GM19035 (cell line): ENCODE measurements at regions not wholly inside any gene's neighbourhood (a gene's known extent, or its start where the extent isn't known, plus 50 kb on each side); places are given as distances from the start of the nearest gene placed in this dataset.
"Not testable (repeated sequence)": the region's sequence is repeated elsewhere in the genome, so short reads cannot be mapped to it uniquely, and the experiment has no call there.

Experiments used
- ATAC-seq: cut with Tn5 transposase; IDR thresholded peaks from one replicate; pipeline ENCODE4 v1.9.1; 2021; ENCODE audit not compliant: unreplicated experiment

- ATAC-seq = no peak
Observed at GRCh38 chr4:55028196-55028595, 97.2 kb downstream of the KDR start.

DNA sequence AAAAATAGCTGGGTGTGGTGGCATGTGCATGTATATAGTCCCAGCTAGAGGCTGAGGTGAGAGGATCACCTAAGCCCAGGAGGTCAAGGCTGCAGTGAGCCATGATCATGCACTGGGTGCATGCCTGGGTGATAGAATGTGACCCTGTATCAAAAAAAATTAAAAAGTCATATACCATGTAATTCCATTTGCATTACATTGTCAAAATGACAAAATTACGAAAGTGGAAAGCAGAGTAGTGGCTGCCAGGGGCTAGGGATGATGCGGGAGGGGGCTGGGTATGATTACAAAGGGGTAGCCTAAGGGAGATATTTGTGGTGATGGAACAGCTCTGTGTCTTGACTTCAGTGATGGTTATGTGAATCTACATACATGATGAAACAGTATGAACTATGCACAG, 97.8 kb downstream of the KDR start:
- ATAC-seq = no peak

DNA sequence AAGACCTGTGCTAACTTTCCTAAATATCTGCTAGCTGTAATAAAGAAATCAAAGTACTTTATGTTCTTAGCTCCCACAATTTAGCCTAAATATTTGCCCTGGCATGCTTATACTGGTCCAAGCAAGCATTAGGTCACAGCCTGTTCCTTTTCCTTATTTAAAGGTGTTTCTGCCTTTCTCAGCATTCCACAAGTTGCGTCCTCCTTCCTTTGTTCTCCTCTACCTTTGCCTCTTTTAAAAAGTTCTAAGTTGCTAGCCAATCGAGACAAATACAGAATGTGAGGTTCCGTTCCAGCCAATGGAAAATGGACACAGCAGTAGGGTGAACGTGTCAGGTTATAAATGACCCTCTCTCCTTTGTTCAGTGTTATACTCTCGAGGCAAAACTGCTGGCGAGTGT, 99.9 kb downstream of the KDR start:
- not testable (repeated sequence) for ATAC-seq

- ATAC-seq = no peak
Observed at GRCh38 chr4:55023030-55023429, 102.4 kb downstream of the KDR start.

GRCh38 chr4:55021214-55021613, 104.2 kb downstream of the KDR start:
- no peak for ATAC-seq

GRCh38 chr4:55020131-55020530, 105.3 kb downstream of the KDR start:
- no peak for ATAC-seq

DNA sequence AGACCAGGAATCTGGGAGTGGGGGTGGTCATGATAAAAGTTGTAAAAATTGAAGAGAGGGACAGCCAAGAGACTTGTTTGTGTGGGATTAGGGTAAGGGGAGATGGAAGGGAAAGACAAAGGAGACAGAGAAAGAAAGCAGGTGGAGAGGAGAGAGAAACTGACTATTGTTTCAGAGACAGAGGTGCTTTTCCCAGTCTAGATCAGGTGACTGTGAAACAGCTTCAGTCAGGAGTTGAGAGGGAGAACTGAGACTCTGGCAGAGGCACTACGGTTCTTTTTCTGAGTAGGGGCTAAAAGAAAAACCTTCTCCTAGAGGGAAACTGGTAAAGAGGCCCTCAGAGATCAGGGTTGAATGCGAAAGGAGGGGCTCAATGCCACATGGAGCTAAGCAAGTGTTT, 106.4 kb downstream of the KDR start:
- ATAC-seq = no peak

GRCh38 chr4:55018521-55018920, 106.9 kb downstream of the KDR start:
- no peak for ATAC-seq

GRCh38 chr4:55017406-55017805, 108.0 kb downstream of the KDR start:
- no peak for ATAC-seq

- ATAC-seq = no peak
Observed at GRCh38 chr4:55016131-55016530, 109.3 kb downstream of the KDR start.

GRCh38 chr4:55014876-55015275, 110.5 kb downstream of the KDR start:
- no peak for ATAC-seq

DNA sequence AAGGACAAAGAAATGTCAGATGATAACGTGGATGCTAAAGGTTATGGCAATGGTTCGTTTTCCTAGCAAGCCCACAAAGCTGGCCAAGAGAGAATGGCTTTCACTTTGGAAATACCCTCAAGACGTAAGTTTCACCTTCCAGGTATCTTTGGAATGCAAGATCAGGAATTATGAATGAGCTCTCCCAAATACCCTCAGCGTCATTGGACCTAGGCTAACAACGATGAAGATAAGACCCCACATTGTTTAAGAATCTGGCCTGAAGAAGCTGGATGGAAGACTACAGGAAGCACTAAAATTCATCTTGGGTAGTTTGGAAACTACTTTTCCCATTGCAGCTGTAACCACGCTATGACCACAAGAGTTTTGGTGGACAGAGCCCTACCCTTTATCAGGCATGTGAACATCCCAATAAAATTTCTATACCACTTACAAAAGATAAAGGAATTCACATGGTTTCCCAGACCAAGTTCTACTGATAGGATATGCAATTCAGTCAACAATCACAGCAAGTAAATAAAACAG, 111.9 kb downstream of the KDR start:
- ATAC-seq = no peak

DNA sequence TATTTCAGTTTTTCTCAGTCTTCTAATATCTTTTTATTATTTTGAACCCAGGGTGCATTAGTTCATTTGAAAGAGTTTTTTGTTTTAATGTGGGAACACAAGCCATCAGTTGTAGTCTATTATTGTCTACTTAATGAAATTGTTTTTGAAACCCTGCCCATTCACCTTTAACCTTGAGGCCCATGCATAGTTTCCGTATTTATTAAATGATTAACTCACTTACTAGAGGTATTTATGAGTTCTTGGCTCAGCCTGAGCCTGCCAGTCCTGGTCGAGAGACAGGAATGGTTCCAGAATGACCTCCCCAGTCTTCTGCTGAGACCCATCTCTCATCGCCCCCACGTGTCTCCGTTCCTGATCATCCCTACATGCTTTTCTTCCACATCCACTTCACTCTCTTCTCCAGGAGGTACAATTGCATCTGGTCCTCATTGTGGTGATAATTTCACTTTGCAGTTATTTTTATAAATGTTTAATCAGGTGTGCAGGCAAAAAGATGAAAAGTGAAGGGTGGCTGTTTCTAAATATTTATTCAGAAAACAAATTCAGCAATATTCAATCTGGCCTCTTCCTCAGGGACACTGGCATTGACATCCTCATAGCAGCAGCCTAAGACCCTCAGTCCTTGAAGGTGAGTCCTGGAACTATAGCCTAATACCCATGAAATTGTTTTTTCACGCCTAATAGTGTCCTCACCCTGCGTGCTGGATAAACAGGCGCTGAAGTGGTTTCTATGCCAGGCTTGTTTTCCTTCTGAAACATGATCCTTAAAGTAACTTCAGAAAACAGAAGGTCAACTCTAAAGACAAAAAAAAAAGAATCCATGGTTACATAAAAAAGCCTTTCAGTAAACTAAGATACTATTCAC, 112.8 kb downstream of the KDR start:
- no peak for ATAC-seq

DNA sequence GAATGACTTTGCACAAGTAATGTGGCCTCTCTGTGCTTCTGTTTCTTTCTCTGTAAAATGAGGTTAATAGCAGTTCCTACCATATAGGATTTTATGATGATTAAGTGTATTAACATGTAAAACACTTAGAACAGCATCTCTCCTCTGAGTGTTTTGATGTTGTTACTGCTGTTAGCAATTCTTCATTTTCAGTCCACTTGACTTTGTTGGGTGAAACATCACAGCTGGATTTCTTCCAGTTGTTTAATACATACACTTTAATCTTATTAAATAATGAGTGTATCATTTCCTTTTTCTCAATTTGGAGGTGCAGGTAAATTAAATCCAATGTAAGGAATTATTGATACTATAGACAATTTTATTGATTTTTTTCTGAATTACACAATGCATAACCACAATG, 113.6 kb downstream of the KDR start:
- no peak for ATAC-seq

GRCh38 chr4:55010550-55010949, 114.8 kb downstream of the KDR start:
- no peak for ATAC-seq

- ATAC-seq = no peak
Observed at GRCh38 chr4:55008166-55009056, 117.0 kb downstream of the KDR start.

DNA sequence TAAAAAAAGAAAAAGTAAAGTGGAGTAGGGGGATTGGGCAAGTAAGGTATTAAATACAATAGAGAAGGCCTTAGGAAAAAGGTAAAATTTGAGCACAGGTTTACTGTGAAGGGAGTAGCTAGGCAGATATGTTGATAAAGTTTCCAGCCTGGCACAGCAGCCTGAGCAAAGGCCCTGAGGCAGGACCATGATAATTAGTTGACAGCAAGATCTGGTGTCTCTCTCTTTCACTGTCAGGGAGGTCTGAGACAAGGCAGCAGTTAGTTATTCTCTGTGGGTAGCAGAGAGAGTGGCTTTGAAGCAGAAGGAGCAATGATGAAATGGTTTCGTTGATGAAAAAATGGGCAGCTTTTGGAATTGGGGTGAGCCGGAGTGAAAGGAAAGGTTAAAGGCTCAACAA, 119.5 kb downstream of the KDR start:
- ATAC-seq = no peak

DNA sequence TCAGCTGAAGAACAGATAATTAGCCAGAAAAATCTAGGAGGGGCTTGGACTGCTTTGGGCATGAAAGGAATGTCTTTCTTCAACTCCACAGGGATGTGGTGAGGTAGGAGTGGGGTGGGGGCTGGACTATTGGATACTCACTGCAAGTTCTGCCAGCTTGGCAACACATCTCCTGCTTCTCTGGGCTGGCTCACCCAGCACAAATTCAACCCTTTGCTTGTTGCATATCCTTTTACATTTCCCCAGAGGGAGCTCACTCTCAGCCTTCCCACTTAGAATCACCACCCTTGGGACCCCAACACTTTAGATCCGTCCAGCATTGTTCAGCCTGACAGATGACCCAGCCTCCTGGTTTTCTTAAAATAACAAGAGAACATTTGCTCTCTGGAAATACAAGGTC, 120.6 kb downstream of the KDR start:
- no peak for ATAC-seq

GRCh38 chr4:55002431-55002830, 123.0 kb downstream of the KDR start:
- ATAC-seq = no peak

DNA sequence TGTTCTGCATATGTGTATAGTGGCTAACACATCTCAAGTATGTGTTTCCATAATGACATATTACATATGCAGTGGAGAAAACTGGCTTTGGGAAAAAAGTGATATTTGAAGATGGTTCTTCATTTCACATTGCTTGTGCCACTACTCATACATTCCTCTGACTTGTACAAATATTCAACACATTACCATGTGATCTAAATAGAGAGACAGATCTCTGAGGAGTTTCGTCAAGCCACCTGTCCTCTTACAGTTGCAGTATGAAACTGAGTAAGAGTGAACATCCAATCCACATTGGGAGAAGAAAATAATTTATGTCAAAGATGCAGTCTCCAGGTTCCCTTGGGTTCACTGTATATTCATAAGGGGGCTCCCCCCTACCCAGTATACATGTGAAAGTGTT, 123.9 kb downstream of the KDR start:
- no peak for ATAC-seq

GRCh38 chr4:54999003-54999402, 126.4 kb downstream of the KDR start:
- ATAC-seq = no peak
